HFF-Myc (cell line): ENCODE measurements at regions not wholly inside any gene's neighbourhood (a gene's known extent, or its start where the extent isn't known, plus 50 kb on each side); places are given as distances from the start of the nearest gene placed in this dataset.
"Not testable (repeated sequence)": the region's sequence is repeated elsewhere in the genome, so short reads cannot be mapped to it uniquely, and the experiment has no call there.

Experiments
- DNase-seq: peaks from one replicate; pipeline ENCODE4 v3.0.0-alpha.2; 2011; ENCODE audit warnings: low read depth; ENCODE audit errors: extremely low read depth
- H3K4me3 ChIP-seq: replicated peaks from 2 replicates; pipeline ENCODE4 v1.5.1; 2011; ENCODE audit warnings: low read depth, mild to moderate bottlenecking, control low read depth, low read length
- TF ChIP-seq, protein P1 (sequence below): IDR thresholded peaks from 2 replicates; pipeline ENCODE4 v1.5.1; 2012; ENCODE audit warnings: mild to moderate bottlenecking, low read depth, low read length, control low read depth; ENCODE audit errors: missing control alignments

DNA sequence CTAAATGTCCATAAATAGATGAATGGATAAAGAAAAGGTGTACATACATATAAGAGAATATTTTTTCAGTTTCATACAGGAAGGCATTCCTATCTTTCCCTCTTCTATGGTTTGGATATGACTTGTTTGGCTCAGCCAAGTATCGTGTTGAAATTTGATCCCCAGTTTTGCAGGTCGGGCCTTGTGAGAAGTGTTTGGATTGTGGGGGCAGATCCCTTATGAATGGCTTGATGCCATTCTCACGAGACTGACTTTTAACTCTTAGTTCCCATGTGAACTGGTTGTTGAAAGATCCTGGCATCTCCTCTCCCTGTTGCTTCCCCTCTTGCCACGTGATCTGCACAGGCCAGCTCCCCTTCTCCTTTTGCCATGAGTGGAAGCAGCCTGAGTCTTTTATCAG lies 421.1 kb upstream of the FTMT start:
- DNase-seq, result no peak
- H3K4me3 ChIP-seq, result no peak overlapping the region
- TF ChIP-seq, protein P1, sequence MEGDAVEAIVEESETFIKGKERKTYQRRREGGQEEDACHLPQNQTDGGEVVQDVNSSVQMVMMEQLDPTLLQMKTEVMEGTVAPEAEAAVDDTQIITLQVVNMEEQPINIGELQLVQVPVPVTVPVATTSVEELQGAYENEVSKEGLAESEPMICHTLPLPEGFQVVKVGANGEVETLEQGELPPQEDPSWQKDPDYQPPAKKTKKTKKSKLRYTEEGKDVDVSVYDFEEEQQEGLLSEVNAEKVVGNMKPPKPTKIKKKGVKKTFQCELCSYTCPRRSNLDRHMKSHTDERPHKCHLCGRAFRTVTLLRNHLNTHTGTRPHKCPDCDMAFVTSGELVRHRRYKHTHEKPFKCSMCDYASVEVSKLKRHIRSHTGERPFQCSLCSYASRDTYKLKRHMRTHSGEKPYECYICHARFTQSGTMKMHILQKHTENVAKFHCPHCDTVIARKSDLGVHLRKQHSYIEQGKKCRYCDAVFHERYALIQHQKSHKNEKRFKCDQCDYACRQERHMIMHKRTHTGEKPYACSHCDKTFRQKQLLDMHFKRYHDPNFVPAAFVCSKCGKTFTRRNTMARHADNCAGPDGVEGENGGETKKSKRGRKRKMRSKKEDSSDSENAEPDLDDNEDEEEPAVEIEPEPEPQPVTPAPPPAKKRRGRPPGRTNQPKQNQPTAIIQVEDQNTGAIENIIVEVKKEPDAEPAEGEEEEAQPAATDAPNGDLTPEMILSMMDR, result no peak

DNA sequence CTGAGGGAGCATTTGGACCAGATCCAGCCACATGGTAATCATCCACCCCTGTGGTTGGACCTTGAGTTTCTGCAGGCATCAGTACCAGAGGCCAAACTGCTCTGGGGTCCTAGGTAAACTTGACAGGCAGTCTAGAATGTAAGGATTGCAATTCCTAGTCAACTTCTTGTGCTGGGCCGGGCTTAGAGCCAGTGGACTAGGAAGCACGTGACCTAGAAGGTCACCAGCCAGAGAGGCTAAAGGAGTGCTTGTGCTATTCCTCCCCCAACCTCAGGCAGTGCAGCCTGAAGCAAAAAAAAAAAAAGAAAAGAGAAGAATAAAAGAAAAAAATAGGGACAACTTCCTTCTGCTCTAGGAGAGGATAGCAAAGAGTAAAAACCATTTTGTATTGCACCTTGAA lies 406.2 kb upstream of the FTMT start:
- DNase-seq, result no peak
- no peak overlapping the region for H3K4me3 ChIP-seq
- TF ChIP-seq, protein P1, result no peak

DNA sequence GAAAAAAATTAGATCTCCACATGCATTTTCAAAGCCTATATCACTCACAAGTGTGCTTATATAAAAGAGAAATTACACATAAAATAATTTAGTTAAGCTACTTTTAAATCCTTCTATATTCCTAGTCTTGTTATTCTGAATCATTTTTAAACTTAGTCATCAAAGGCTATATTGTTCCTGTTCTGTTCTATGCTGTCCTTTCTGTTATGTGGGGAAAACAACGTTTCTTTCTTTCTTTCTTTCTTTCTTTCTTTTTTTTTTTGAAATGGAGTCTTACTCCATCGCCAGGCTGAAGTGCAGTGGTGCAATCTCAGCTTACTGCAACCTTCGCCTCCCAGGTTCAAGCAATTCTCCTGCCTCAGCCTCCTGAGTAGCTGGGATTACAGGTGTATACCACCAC lies 389.2 kb upstream of the FTMT start:
- TF ChIP-seq, protein P1, result no peak
- DNase-seq, result no peak
- no peak overlapping the region for H3K4me3 ChIP-seq

DNA sequence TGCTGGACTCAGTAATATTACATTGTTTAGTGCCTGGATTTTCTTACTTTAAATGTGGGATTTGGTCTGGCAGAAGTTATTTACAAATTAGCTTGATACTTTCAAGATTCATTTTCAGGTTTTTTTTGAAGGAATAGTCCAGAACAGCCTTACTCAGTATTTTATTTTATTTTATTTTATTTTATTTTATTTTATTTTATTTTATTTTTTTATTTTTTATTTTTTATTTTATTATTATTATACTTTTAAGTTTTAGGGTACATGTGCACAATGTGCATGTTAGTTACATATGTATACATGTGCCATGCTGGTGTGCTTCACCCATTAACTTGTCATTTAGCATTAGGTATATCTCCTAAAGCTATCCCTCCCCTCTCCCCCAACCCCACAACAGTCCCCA lies 380.5 kb upstream of the FTMT start:
- DNase-seq, H3K4me3 ChIP-seq: not testable (repeated sequence)

DNA sequence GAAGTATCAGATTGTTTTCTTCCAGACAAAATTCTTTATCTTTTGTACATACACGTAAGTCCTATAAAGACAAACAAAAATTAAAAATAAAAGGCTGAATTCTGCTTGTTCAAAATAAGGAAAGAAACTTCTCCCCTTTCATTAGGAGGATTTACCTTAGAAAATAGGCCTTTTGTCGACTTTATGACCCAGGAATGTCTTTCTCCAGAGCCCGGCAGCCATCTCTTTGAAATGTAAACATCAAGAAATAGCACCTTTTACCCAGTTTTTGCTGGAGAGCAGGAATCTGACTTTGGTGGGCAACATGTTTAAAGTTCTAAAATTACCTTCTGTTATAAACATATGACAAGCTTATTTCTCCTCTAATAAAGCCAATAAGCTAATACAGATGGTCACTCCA lies 373.0 kb upstream of the FTMT start:
- no peak overlapping the region for H3K4me3 ChIP-seq
- no peak for DNase-seq
- TF ChIP-seq, protein P1, result no peak

DNA sequence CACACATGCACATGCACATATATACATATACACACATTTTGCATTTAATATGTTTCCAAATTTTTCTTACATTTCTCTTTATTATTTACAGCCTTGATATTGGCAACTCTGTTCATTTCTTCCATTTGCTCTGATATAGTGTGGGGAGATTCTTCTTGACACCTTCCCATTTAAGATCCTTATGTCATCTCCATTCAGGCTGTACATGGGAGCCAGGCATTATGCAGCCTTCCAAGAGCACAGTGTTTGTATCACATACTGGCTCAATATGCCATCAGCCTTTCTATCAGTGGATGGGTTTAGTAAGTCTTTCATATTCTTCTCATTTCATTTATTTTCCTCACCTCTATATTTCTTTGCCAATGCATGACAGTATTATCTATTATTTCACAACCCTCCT lies 372.3 kb upstream of the FTMT start:
- TF ChIP-seq, protein P1, result no peak
- DNase-seq, result no peak
- H3K4me3 ChIP-seq, result no peak overlapping the region

DNA sequence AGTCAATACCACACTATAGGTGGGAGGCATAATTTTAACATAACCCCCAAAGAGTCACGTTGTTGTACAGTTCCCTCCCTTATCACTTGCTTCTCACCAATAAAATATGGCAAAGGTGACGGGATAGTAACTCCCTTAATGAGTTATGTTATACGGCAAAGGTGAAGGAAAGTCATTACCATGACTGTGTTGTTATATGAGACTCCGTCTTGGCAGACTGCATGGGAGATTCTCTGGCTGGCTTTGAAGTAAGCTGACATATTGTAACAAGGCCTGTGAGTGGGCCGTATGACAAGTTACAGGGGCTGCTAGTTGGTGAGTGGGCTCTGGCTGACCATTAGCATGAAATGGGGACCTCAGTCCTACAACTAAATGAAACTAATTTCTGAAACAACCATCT lies 366.4 kb upstream of the FTMT start:
- TF ChIP-seq, protein P1, result no peak
- no peak for DNase-seq
- no peak overlapping the region for H3K4me3 ChIP-seq

DNA sequence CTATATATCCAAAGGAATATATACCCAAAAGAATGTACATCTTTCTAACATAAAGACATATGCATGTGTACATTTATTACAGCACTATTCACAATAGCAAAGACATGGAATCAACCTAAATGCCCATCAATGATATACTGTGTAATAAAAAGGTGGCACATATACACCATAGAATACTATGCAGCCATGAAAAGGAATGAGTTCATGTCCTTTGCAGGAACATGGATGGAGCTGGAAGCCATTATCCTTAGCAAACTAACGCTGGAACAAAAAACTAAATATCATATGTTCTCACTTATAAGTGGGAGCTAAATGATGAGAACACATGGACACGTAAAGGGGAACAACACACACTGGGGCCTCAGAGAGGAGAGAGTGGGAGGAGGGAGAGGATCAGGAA lies 365.7 kb upstream of the FTMT start:
- not testable (repeated sequence) for H3K4me3 ChIP-seq, DNase-seq
